Keratinocyte (primary cell): ENCODE measurements at regions not wholly inside any gene's neighbourhood (a gene's known extent, or its start where the extent isn't known, plus 50 kb on each side); places are given as distances from the start of the nearest gene placed in this dataset.

Experiments used
- DNase-seq: peaks from one replicate; pipeline ENCODE4 v3.0.0-alpha.2; 2011; ENCODE audit warnings: low read depth, missing footprints, low spot score
- FAIRE-seq: peaks from 2 replicates; lab custom pipeline; 2011; peaks lifted over from hg19 to GRCh38; lab: Jason Lieb, UNC
- H2AFZ ChIP-seq: 2 replicates; pipeline ENCODE4 v1.6.0; 2012; ENCODE audit warnings: low read length, control low read depth, inconsistent platforms; ENCODE audit not compliant: control insufficient read depth
- H3K27ac ChIP-seq: 2 replicates; pipeline ENCODE4 v1.5.1; 2011; ENCODE audit warnings: low read length; ENCODE audit not compliant: control insufficient read depth, insufficient read depth
- H3K27me3 ChIP-seq: 3 replicates; pipeline ENCODE4 v1.6.0; 2011; ENCODE audit warnings: low read length; ENCODE audit not compliant: control insufficient read depth, insufficient read depth; ENCODE audit errors: extremely low read depth
- H3K36me3 ChIP-seq, 2 experiments: 2 replicates in 1 of 2; 3 replicates in 1 of 2; pipeline ENCODE4 v1.5.1; 2011; ENCODE audit warnings: low read length in 2 of 2, mild to moderate bottlenecking in 1 of 2; ENCODE audit not compliant: control insufficient read depth in 2 of 2, insufficient read depth in 2 of 2; ENCODE audit errors: extremely low read depth in 1 of 2
- H3K4me1 ChIP-seq: 3 replicates; pipeline ENCODE4 v1.5.1; 2011; ENCODE audit warnings: low read length; ENCODE audit not compliant: control insufficient read depth, insufficient read depth; ENCODE audit errors: extremely low read depth
- H3K4me2 ChIP-seq: 3 replicates; pipeline ENCODE4 v1.6.0; 2011; ENCODE audit warnings: low read depth, low read length; ENCODE audit not compliant: control insufficient read depth, insufficient read depth; ENCODE audit errors: extremely low read depth
- H3K4me3 ChIP-seq, 3 experiments: fragments of 200-600 bp in 1 of 3; sonication (generic) in 1 of 3; 2 replicates in 2 of 3; 3 replicates in 1 of 3; pipeline ENCODE4 v1.5.1; 2011 to 2016; ENCODE audit warnings: low read length in 3 of 3, mild to moderate bottlenecking in 3 of 3, control low read depth in 2 of 3, inconsistent platforms in 1 of 3, low read depth in 1 of 3, mixed read lengths in 1 of 3, mixed run types in 1 of 3, moderate library complexity in 1 of 3; ENCODE audit not compliant: control insufficient read depth in 2 of 3, insufficient read depth in 2 of 3; ENCODE audit errors: extremely low read depth in 1 of 3
- H3K79me2 ChIP-seq: 2 replicates; pipeline ENCODE4 v1.6.0; 2012; ENCODE audit warnings: low read length; ENCODE audit not compliant: control insufficient read depth, insufficient read depth
- H3K9ac ChIP-seq: 3 replicates; pipeline ENCODE4 v1.6.0; 2011; ENCODE audit warnings: low read length; ENCODE audit not compliant: control insufficient read depth, insufficient read depth; ENCODE audit errors: extremely low read depth
- H3K9me1 ChIP-seq: 3 replicates; pipeline ENCODE4 v1.6.0; 2011; ENCODE audit warnings: low read length; ENCODE audit not compliant: control insufficient read depth, insufficient read depth; ENCODE audit errors: extremely low read depth
- H3K9me3 ChIP-seq: 2 replicates; pipeline ENCODE4 v1.5.1; 2012; ENCODE audit warnings: low read depth, low read length; ENCODE audit not compliant: control insufficient read depth
- H4K20me1 ChIP-seq: 3 replicates; pipeline ENCODE4 v1.6.0; 2011; ENCODE audit warnings: low read length; ENCODE audit not compliant: control insufficient read depth, insufficient read depth; ENCODE audit errors: extremely low read depth
- CTCF ChIP-seq, 3 experiments: IDR thresholded peaks in 1 of 3; conservative IDR thresholded peaks in 1 of 3; optimal IDR thresholded peaks in 1 of 3; 2 replicates in 2 of 3; 3 replicates in 1 of 3; pipeline versions ENCODE3 to v1.5.1; 2011; ENCODE audit warnings: low read length in 3 of 3, mild to moderate bottlenecking in 3 of 3, moderate library complexity in 2 of 3, control low read depth in 1 of 3, inconsistent platforms in 1 of 3; ENCODE audit not compliant: insufficient read depth in 2 of 3; ENCODE audit errors: extremely low read depth in 1 of 3
- EZH2 ChIP-seq: IDR thresholded peaks from one replicate; pipeline ENCODE4 v1.6.1; 2012; ENCODE audit warnings: inconsistent platforms, mild to moderate bottlenecking, low read length, moderate library complexity
- dilution Hi-C: fragments of 300-500 bp; cut with MboI; formaldehyde crosslinking; loops from one replicate; pipeline ENCODE4 v1.7.0; 2020; ENCODE audit warnings: low sequenced_read_pairs; ENCODE audit not compliant: extremely low pct_ligation_motif_present

DNA sequence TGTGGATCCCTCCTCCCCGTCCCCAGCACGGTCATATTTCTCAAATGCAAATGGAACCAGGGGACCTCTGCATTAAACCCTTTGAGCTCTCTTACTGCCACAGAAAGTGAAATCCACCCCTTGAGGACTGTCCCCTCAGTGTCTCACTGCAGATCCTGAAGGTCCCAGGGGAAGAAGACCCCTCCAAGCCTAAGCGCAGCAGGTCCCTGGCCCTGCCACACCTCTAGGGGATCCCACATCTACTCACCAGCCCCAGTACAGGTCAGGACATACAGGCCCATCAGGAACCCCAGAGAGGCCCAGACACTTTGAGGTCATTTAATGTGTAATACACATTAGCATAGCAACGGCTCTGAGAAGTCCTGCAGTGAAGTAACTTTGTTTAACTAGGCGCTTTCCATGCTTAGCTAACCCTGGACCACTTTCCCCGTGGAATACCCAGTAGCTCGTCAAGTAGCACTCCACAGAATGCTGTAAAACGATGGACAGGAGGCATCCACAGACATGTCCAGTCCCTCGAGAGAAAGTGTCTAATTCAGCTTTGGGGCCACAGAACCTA is 54.7 kb upstream of the ALDH1B1 start:
- Histone ChIP-seq H3K27me3 (peaks cover 11% of the 10 kb centered on the region), H3K9ac (no peak overlapping the region), H3K9me3 (no peaks in the 10 kb centered on the region), H3K36me3 (no peaks in the 10 kb centered on the region), H3K9me1 (no peaks in the 10 kb centered on the region), H3K27ac (no peak overlapping the region), H2AFZ (no peak overlapping the region), H3K79me2 (no peaks in the 10 kb centered on the region), H4K20me1 (no peaks in the 10 kb centered on the region), H3K4me2 (no peak overlapping the region), H3K4me1 (no peaks in the 10 kb centered on the region), H3K4me3 (no peak overlapping the region)
- DNase-seq (no peak), FAIRE-seq (no peak)
- dilution Hi-C loops, result no loop called here
- TF ChIP-seq EZH2 (no peak), CTCF (optimal IDR thresholded peaks at IDR 0.05 in 1 of 3, IDR thresholded peaks at IDR 0.05 in 1 of 3, conservative IDR thresholded peaks at IDR 0.05 in 1 of 3; ENCODE audit: extremely low read depth in 1 of 3, insufficient read depth in 2 of 3, low read length in 3 of 3) (no peak)

DNA sequence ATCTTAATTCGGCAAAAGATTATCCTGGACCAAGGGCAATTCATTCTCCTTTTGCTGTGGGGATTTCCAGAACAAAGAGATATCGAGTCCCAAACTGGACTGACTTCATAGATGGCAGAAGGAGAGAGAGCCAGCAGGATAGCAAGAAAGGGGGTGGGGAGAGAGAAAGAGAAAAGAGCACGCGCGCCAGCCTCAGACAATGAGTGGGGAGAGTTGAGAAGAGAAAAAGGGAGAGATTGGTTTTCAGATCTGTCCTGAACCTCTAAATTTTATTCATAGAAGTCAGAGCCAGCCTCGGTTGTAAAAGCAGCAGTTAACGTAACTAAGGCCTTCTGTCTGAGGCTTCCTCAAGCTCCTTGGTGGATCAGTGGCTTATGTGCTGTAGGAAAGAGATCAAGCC is 55.3 kb upstream of the ALDH1B1 start:
- TF ChIP-seq CTCF (optimal IDR thresholded peaks at IDR 0.05 in 1 of 3, IDR thresholded peaks at IDR 0.05 in 1 of 3, conservative IDR thresholded peaks at IDR 0.05 in 1 of 3; ENCODE audit: extremely low read depth in 1 of 3, insufficient read depth in 2 of 3, low read length in 3 of 3) (no peak), EZH2 (no peak)
- Histone ChIP-seq H3K36me3 (no peaks in the 10 kb centered on the region), H2AFZ (no peak overlapping the region), H3K4me1 (no peaks in the 10 kb centered on the region), H3K4me3 (no peak overlapping the region), H3K9me3 (no peaks in the 10 kb centered on the region), H3K9ac (no peak overlapping the region), H3K27ac (no peak overlapping the region), H3K27me3 (peaks cover 11% of the 10 kb centered on the region), H3K4me2 (no peak overlapping the region), H4K20me1 (no peaks in the 10 kb centered on the region), H3K79me2 (no peaks in the 10 kb centered on the region), H3K9me1 (no peaks in the 10 kb centered on the region)
- DNase-seq (no peak), FAIRE-seq (no peak)
- dilution Hi-C loops, result no loop called here
